ENCODE measurements at regions not wholly inside any gene's neighbourhood (a gene's known extent, or its start where the extent isn't known, plus 50 kb on each side); places are given as distances from the start of the nearest gene placed in this dataset.
"Not testable (repeated sequence)": the region's sequence is repeated elsewhere in the genome, so short reads cannot be mapped to it uniquely, and the experiment has no call there.

DNA sequence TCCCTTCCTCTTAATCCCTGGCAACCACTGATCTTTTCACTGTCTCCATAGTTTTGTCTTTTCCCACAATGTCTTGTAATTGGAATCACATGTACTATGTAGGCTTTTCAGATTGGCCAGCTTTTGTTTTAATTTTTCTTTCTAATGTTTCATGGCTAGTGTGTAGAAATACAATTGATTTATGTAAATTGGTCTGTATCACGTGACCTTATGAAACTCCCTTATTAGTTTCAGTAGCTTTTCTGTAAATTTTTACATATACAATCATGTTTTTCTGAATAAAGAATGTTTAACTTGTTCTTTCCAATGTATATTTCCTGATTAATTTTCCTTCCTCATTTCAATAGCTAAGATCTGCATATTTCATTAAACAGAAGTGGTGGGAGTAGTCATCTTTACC, 319.3 kb downstream of the MDFIC start:
- DNase-seq, result no peak

DNA sequence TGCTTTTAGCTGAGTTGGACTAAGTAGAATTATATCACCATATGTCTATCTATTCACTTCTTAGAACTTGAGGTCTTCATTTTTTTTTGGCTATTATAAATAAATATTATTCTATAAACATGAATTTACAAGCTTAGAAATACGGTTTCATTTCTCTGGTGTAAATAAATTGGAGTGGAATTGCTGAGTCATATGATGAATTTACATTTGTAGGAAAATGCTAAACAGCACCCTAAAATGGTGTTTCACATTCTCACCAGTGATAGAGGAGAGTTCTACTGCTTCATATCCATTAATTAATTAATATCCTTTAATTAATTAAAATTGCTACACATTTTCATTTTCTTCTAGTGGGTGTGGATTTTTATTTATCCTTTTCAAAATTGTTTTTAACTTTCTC, 318.3 kb downstream of the MDFIC start:
- DNase-seq, result no peak

DNA sequence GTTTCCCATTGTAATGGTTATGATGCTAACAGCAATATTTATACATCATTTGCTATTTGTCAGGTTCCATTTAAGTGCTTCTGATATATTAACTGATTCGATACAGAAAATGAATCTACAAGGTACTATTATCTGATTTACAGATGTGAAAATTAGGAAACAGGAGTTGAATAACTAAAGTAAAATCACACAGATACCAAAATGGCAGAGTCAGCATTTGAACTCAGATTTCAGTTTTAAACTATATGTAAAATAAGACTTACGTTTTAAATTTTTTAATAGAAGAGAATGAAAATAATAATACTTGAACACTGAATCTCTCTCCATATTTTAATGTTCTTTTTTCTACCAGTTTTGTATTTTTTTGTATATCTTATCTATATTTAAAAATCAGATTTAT, 313.2 kb downstream of the MDFIC start:
- DNase-seq, result no peak

DNA sequence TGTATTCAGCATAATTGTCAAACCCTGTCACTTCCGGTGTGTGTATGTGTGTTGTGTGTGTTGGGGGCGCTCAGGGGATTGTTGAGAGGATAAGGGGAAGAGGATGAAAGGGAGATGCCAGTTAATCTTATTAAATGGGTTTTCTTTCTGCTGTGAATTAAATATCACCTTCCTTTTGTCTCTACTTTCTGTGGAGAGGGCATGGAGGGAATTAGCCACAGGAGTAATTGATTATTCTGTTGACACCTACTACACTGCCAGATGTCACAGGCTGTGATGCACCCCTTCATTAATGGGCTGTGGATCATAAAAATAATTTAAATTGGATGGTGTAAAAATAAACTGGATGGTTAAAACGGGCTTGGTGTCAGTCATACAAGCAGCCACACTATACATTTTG, 311.9 kb downstream of the MDFIC start:
- DNase-seq, result no peak

GRCh38 chr7:115232041-115232440, 310.1 kb downstream of the MDFIC start:
- no peak for DNase-seq

DNA sequence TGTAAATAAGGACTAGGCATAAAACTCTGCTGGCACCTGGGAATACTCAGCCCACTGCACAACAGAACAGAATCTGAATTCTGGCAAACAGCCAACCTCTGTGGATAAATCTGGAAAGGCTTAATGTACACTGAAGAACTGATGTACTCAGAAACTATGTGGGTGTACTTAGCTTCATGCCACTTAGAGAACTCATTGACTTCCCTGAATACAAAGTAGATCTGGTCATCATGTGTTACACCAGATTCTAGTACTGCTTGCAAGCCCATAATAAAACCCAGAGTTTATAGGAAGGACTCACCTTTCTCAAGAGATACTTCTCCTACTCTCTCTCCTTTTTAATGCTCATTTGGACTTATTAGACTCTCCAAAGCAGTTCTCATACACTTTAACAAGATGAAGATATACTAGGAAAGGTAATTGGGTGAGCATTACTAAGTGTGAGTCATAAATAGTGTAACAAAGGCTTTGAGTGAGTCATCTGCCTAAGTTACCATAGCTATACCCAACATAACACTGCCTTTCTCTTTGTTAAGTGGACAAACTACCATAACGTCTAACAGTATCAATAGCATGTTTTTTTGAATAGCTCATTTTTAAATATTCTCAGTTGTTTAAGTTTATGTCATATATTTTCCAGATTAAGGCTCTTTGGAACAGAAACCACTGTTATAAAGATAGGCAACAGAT, 309.1 kb downstream of the MDFIC start:
- DNase-seq, result no peak

GRCh38 chr7:115229401-115230105, 307.7 kb downstream of the MDFIC start:
- no peak for DNase-seq

- no peak for DNase-seq
Observed at GRCh38 chr7:115227473-115228235, 305.8 kb downstream of the MDFIC start.

DNA sequence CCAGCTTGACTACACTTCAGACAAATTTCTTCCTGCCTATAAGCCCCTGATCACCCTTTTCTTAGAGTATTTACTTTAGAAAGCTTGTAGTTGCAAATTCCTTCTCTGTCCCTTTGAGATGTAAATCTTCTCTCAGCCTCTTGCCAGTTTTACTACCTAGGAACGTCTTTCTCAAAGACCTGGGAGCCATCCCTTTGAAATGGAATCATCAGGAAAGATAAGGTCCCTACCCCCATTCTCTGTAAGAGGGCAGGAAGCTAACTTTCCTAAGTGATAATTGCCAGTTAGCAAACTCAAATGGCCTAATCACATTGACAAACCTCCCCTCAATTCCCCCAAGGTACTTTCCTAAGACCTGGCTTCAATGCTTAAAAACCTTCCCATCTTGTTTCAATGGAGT, 304.5 kb downstream of the MDFIC start:
- no peak for DNase-seq

DNA sequence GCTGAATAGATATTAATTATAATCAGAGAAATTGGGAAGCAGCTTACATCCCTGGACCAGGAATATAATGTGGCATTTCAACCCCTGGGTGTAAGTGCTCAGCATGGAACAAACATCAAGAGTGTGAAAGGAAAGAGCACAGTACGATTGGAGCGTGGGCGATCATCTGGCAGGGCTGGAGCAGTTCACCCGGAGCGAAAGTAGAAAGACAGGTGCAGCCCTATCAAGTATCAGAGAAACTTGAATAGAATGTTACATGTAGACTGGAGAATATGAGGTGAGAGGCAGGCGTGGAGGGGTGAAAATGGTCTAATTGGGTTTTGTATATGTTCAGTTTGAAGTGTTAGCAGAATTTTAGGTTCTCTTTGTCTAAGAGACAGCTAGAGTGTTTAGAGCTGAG, 303.0 kb downstream of the MDFIC start:
- DNase-seq, result no peak

DNA sequence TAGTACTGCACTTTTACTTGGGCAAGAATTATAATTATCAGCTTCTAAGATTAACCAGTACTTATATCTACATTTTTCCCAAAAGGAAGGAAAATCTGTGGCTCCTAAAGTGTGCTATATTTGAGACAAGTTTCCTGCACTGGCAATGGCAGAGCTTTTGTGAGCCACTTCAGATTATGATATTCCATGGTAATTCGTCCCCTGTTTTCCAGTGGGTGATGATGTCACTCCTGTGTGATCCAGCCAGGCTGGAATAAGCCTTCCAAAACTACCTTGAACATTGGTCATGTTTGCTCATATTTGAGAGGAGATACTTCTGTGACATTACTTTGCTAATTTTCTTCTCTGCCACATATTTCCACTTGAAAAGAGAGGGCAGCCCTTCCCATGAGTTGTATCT, 302.1 kb downstream of the MDFIC start:
- no peak for DNase-seq

DNA sequence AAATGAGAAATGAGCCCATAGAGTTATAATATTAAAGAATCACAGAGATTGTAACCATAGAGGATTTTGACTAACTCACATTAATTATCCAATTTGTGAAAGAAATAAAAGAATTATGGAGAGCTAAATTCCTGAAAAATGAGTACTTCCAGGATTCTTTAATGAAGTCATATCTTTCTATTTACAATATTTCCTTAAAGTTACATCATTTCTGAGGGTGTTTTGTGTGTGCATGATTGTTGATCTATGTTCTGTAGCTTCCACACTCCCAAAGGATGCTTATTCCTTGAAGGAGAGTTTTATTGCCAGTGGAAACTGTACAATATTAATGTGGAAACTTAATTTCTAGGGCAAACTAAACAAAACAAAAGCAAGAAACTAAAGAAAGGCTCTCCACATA, 299.6 kb downstream of the MDFIC start:
- no peak for DNase-seq

GRCh38 chr7:115218076-115218475, 296.2 kb downstream of the MDFIC start:
- no peak for DNase-seq

DNA sequence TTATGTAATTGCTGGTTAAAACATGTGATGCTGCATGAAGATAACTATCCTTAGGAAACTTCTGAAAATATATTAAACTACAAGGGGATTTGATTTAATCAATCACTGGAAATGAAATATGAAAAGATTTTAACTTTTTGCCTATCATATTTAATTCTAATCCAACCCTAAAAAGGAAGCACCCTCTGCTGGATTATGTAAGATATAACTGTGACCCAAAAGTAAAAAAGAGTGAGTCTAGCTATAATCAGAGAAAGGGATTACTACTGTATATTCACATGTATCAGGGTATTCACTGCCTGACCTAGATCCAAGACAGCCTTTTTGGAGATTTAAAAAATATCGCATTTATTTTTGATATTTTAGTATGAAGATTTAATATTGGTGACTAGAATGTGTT, 295.5 kb downstream of the MDFIC start:
- no peak for DNase-seq

- no peak for DNase-seq
Observed at GRCh38 chr7:115216652-115217051, 294.8 kb downstream of the MDFIC start.

DNA sequence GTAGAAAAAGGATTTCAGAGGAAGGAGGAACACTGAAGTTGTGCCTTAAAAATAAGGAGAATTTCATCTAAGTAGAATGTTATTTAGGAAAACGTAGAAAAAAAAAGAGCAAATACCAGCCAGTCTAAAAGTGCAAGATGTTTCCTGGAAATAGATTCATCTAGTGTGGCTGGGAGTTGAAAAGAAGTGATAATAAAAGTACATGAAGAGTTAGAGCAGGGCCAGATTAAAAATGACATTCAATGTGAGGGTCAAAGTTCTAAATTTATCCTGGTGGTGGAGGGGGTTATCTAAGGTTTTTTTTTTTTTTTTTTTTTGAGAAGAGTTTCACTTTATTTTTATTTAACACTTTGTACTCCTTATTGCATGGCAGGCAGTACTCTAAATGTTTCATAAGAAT, 289.3 kb downstream of the MDFIC start:
- DNase-seq, result no peak

DNA sequence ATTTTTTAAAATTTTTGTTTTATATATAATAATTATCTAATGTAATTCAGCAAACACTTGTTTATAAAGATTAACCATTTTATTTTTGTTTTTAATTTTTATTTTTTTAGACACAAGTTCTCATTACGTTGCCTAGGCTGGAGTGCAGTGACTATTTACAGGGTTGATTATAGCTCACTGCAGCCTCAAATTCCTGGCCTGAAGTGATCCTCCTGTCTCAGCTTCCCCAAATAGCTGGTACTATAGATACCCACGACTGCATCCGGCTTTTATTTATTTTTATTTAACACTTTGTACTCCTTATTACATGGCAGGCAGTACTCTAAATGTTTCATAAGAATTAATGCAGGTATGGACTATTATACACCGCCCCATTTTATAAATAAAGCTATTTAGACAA, 288.7 kb downstream of the MDFIC start:
- no peak for DNase-seq

DNA sequence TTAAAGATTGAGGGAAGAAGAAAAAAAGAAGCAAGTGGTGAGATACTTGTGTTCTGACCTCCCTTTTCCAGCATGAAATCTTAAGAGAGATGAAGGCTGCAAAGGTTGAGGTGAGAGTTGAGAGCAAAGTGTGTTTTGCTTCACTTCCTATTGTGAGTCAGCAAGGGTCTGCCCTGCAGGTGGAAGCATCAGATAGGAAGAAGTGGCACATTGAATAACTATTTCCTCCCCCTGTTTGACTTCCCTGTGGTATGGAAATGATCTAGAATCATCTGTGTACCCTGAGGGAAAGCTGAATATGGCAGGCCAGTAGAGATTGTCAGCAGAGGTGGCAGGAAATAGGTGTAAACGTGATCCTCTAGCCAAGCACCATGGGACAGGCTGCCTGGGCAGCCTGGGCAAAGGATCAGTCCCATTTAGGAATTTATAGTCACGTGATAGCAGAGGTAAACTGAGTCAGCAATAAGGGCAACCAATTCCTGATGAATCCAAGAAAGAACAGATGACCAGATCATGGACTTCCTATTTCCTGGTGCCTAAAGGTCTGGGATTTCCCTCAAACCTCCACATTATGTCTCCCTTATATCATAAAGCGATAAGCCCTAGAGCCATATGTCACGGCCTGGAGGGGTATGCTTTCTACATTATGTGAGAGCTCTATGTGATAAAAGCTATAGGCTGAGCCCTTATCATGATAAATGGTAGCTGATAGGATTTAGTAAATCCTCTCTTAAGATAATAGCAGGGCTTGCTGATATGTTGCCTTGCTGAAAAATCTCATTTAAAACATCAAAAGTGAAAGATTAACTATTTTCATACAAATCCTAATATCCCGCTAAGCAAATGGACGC, 287.0 kb downstream of the MDFIC start:
- DNase-seq, result no peak

DNA sequence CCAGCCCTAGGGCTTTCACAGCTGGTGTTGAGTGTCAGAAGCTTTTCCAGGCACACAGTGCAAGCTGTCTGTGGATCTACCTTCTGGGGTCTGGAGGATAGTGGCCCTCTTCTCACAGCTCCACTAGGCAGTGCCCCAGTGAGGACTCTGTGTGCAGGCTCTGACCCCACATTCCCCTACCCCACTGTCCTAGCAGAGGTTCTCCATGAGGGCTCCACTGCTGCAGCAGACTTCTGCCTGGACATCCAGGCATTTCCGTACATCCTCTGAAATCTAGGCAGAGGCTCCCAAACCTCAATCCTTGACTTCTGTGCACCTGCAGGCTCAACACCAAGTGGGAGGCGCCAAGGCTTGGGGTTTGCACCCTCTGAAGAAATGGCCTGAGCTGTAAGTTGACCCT, 284.5 kb downstream of the MDFIC start:
- not testable (repeated sequence) for DNase-seq

- DNase-seq, result no peak
Observed at GRCh38 chr7:115198143-115198542, 276.2 kb downstream of the MDFIC start.

GRCh38 chr7:115195208-115195607, 273.3 kb downstream of the MDFIC start:
- DNase-seq, result no peak

DNA sequence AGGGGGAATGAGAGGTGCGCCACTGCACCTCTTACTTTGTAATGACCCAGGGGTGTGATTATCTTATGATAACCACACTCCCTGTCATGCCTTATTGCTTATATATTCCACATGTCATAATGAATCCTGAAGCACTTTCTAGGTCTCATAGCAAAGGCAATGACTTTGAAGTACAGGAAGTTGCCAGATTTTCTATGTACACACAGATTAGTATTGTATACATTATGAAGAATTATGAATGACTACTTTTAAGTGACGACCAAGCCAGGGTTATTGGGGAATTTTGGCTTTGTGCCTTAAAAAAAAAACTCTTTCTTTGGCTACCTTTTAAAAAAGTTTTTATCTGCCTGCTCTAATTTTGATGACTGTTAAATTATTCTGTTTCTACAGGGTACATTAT, 269.6 kb downstream of the MDFIC start:
- DNase-seq, result no peak

DNA sequence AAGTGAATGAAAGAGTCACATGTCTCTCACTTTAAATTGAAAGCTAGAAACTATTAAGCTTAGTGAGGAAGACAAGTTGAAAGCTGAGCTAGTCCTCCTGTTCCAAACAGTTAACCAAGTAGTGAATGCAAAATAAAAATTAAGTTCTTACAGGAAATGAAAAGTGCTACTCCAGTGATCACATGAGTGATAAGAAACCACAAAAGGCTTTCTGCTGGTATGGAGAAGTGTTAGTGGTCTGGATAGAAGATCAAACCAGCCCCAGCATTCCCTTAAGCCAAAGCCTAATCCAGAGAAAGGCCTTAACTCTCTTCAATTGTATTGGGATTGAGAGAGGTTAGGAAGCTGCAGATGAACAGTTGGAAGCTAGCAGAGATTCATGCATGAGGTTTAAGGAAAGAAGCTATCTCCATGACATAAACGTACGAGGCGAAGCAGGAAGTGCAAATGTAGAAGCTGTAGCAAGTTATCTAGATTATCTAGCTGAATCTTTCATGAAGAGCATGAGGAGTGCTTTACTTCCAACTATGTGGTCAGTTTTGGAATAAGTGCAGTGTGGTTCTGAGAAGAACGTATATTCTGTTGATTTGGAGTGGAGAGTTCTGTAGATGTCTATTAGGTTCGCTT, 261.6 kb downstream of the MDFIC start:
- no peak for DNase-seq

Measured in right hindlimb (tissue), 1 donor.